Suprapubic skin (tissue), 4 donors: ENCODE measurements at regions not wholly inside any gene's neighbourhood (a gene's known extent, or its start where the extent isn't known, plus 50 kb on each side); places are given as distances from the start of the nearest gene placed in this dataset.

ENCODE experiments used
- DNase-seq, 2 donors: peaks; one replicate each; pipeline ENCODE4 v3.0.0-alpha.2; 2019; ENCODE audit warnings: low spot score in 2 of 2
- H3K27ac ChIP-seq: fragments of 200-600 bp; sonication (generic); one replicate; pipeline ENCODE4 v1.5.1; 2019
- H3K27me3 ChIP-seq: fragments of 200-600 bp; sonication (generic); one replicate; pipeline ENCODE4 v1.5.1; 2019
- H3K36me3 ChIP-seq: fragments of 200-600 bp; sonication (generic); one replicate; pipeline ENCODE4 v1.5.1; 2019
- H3K4me1 ChIP-seq: fragments of 200-600 bp; sonication (generic); one replicate; pipeline ENCODE4 v1.5.1; 2019
- H3K4me3 ChIP-seq: fragments of 200-600 bp; sonication (generic); one replicate; pipeline ENCODE4 v1.5.1; 2019; ENCODE audit warnings: mild to moderate bottlenecking
- H3K9me3 ChIP-seq: fragments of 200-600 bp; sonication (generic); one replicate; pipeline ENCODE4 v1.5.1; 2019
- CTCF ChIP-seq, 2 donors: fragments of 200-600 bp in 1 of 2; fragments of 450-650 bp in 1 of 2; sonication (generic) in 1 of 2; IDR thresholded peaks; one replicate each; pipeline ENCODE4 v1.5.1; 2016 to 2019; ENCODE audit warnings: antibody characterized with exemption in 2 of 2, mild to moderate bottlenecking in 1 of 2, moderate library complexity in 1 of 2
- EP300 ChIP-seq: sonication (generic); formaldehyde crosslinking; IDR thresholded peaks from one replicate; pipeline ENCODE4 v1.6.1; 2017; ENCODE audit warnings: antibody characterized with exemption
- POLR2A ChIP-seq, 2 donors: fragments of 450-650 bp; IDR thresholded peaks; one replicate each; pipeline ENCODE4 v1.6.1; 2017; ENCODE audit warnings: antibody characterized with exemption in 2 of 2, mild to moderate bottlenecking in 2 of 2, moderate library complexity in 2 of 2
- POLR2AphosphoS5 ChIP-seq, 3 donors: sonication (generic); formaldehyde crosslinking; IDR thresholded peaks; one replicate each; pipeline ENCODE4 v1.6.1; 2017; ENCODE audit warnings: antibody characterized with exemption in 3 of 3
- WGBS: methylation state at CpG from one replicate; pipeline ENCODE4 v1.1.5; 2018; 5-methylcytosine and 5-hydroxymethylcytosine counted together

GRCh38 chrX:74147439-74147838, 156.5 kb upstream of the ZCCHC13 start:
- Histone ChIP-seq H3K4me3 (no peak overlapping the region), H3K9me3 (no peaks in the 10 kb centered on the region), H3K27ac (no peak overlapping the region), H3K36me3 (no peaks in the 10 kb centered on the region), H3K4me1 (no peaks in the 10 kb centered on the region), H3K27me3 (no peaks in the 10 kb centered on the region)
- TF ChIP-seq CTCF (IDR thresholded peaks at IDR 0.05) (no peak), EP300 (no peak), POLR2AphosphoS5 (IDR thresholded peaks at IDR 0.05) (no peak), POLR2A (IDR thresholded peaks at IDR 0.05) (no peak)
- DNase-seq = no peak

GRCh38 chrX:74138943-74139342, 165.0 kb upstream of the ZCCHC13 start:
- TF ChIP-seq EP300 (no peak), CTCF (IDR thresholded peaks at IDR 0.05) (no peak), POLR2AphosphoS5 (IDR thresholded peaks at IDR 0.05) (no peak), POLR2A (IDR thresholded peaks at IDR 0.05) (no peak)
- Histone ChIP-seq H3K27ac (no peak overlapping the region), H3K36me3 (no peaks in the 10 kb centered on the region), H3K4me1 (no peaks in the 10 kb centered on the region), H3K4me3 (no peak overlapping the region), H3K27me3 (no peaks in the 10 kb centered on the region), H3K9me3 (no peaks in the 10 kb centered on the region)
- DNase-seq = no peak

GRCh38 chrX:74133156-74133796, 170.7 kb upstream of the ZCCHC13 start:
- no peak overlapping the region for H3K4me3 ChIP-seq
- H3K9me3 ChIP-seq = no peaks in the 10 kb centered on the region
- no peak overlapping the region for H3K27ac ChIP-seq
- 24% methylated on average over 5 of the region's 5 CpGs for WGBS
- H3K27me3 ChIP-seq = no peaks in the 10 kb centered on the region
- TF ChIP-seq POLR2A (IDR thresholded peaks at IDR 0.05) (no peak), CTCF (IDR thresholded peaks at IDR 0.05) (peak; percentile 36 to 71)
- DNase-seq = no peak
- H3K4me1 ChIP-seq = no peaks in the 10 kb centered on the region
- H3K36me3 ChIP-seq = no peaks in the 10 kb centered on the region

GRCh38 chrX:74132280-74132679, 171.7 kb upstream of the ZCCHC13 start:
- Histone ChIP-seq H3K4me1 (no peaks in the 10 kb centered on the region), H3K27ac (no peak overlapping the region), H3K9me3 (no peaks in the 10 kb centered on the region), H3K36me3 (no peaks in the 10 kb centered on the region), H3K4me3 (no peak overlapping the region), H3K27me3 (no peaks in the 10 kb centered on the region)
- TF ChIP-seq EP300 (no peak), CTCF (IDR thresholded peaks at IDR 0.05) (no peak), POLR2A (IDR thresholded peaks at IDR 0.05) (no peak), POLR2AphosphoS5 (IDR thresholded peaks at IDR 0.05) (no peak)
- 65% methylated on average over 4 of the region's 4 CpGs for WGBS
- DNase-seq = no peak

GRCh38 chrX:74119016-74119910, 184.7 kb upstream of the ZCCHC13 start:
- Histone ChIP-seq H3K36me3 (no peaks in the 10 kb centered on the region), H3K9me3 (no peaks in the 10 kb centered on the region), H3K4me3 (no peak overlapping the region), H3K4me1 (no peaks in the 10 kb centered on the region), H3K27me3 (no peaks in the 10 kb centered on the region), H3K27ac (no peak overlapping the region)
- TF ChIP-seq EP300 (no peak), POLR2AphosphoS5 (IDR thresholded peaks at IDR 0.05) (no peak), POLR2A (IDR thresholded peaks at IDR 0.05) (no peak), CTCF (IDR thresholded peaks at IDR 0.05) (no peak)
- WGBS = 48% methylated on average over 6 of the region's 6 CpGs
- no peak for DNase-seq
